Activated T-helper 2 cell treated with anti-CD3 and anti-CD28 coated beads, Interferon-gamma antibody, Interleukin-2, Interleukin-4, amounts not matched to agents 10 μg/mL and 5 μg/mL and 100 μg/mL, durations not matched to agents 14 hours and 24 hours and 36 hours (primary cell): ENCODE measurements at regions not wholly inside any gene's neighbourhood (a gene's known extent, or its start where the extent isn't known, plus 50 kb on each side); places are given as distances from the start of the nearest gene placed in this dataset.

Experiments used
- DNase-seq: peaks from one replicate; pipeline ENCODE4 v3.0.0; 2021; ENCODE audit warnings: low spot score
- H3K27ac Mint-ChIP-seq: one replicate; pipeline ENCODE4 v1.8.0; 2021; ENCODE audit warnings: mixed read lengths
- H3K27me3 Mint-ChIP-seq: one replicate; pipeline ENCODE4 v1.8.0; 2021; ENCODE audit warnings: low read depth, mixed read lengths
- H3K36me3 Mint-ChIP-seq: one replicate; pipeline ENCODE4 v1.8.0; 2021; ENCODE audit warnings: low read depth, mixed read lengths
- H3K4me1 Mint-ChIP-seq: one replicate; pipeline ENCODE4 v1.8.0; 2021; ENCODE audit warnings: low read depth, mixed read lengths
- H3K4me3 Mint-ChIP-seq: one replicate; pipeline ENCODE4 v1.8.0; 2021; ENCODE audit warnings: low read depth, mild to moderate bottlenecking, moderate library complexity, mixed read lengths
- H3K9me3 Mint-ChIP-seq: one replicate; pipeline ENCODE4 v1.8.0; 2021; ENCODE audit warnings: mixed read lengths
- intact Hi-C: fragments of 100-400 bp; cut with micrococcal nuclease; formaldehyde crosslinking; loops from one replicate; pipeline ENCODE4 v1.15.1; 2023

GRCh38 chr4:149980121-149980682 is 98.0 kb upstream of the DCLK2 start:
- Mint-ChIP-seq H3K27ac (no peak overlapping the region), H3K9me3 (no peaks in the 10 kb centered on the region), H3K27me3 (peaks cover 7% of the 10 kb centered on the region), H3K4me1 (peaks cover 1% of the 10 kb centered on the region), H3K36me3 (no peaks in the 10 kb centered on the region), H3K4me3 (no peak overlapping the region)
- no peak for DNase-seq
- intact Hi-C loops = loop anchor here (2.0 kb wide), 2 partner anchors 263 to 887 kb away; no protein-coding TSS in a partner anchor

GRCh38 chr4:149980941-149981340 is 97.3 kb upstream of the DCLK2 start:
- Mint-ChIP-seq H3K9me3 (no peaks in the 10 kb centered on the region), H3K27ac (no peak overlapping the region), H3K36me3 (no peaks in the 10 kb centered on the region), H3K27me3 (peaks cover 6% of the 10 kb centered on the region), H3K4me3 (no peak overlapping the region), H3K4me1 (peaks cover 6% of the 10 kb centered on the region)
- intact Hi-C loops = loop anchor here (2.0 kb wide), 2 partner anchors 262 to 886 kb away; no protein-coding TSS in a partner anchor
- no peak for DNase-seq

- H3K27me3 Mint-ChIP-seq = peaks cover 3% of the 10 kb centered on the region
- no peak overlapping the region for H3K4me3 Mint-ChIP-seq
- H3K9me3 Mint-ChIP-seq = no peaks in the 10 kb centered on the region
- no peak overlapping the region for H3K27ac Mint-ChIP-seq
- no peak for DNase-seq
- intact Hi-C loops = no loop called here
- no peaks in the 10 kb centered on the region for H3K36me3 Mint-ChIP-seq
- H3K4me1 Mint-ChIP-seq = peaks cover 24% of the 10 kb centered on the region
These were observed 94.8 kb upstream of the DCLK2 start for GRCh38 chr4:149983401-149983800.

GRCh38 chr4:149983931-149984330 is 94.3 kb upstream of the DCLK2 start:
- no peaks in the 10 kb centered on the region for H3K27me3 Mint-ChIP-seq
- intact Hi-C loops = no loop called here
- H3K9me3 Mint-ChIP-seq = no peaks in the 10 kb centered on the region
- H3K4me3 Mint-ChIP-seq = no peak overlapping the region
- H3K36me3 Mint-ChIP-seq = no peaks in the 10 kb centered on the region
- H3K27ac Mint-ChIP-seq = no peak overlapping the region
- no peak for DNase-seq
- peaks cover 24% of the 10 kb centered on the region for H3K4me1 Mint-ChIP-seq

GRCh38 chr4:149985981-149986380 is 92.3 kb upstream of the DCLK2 start:
- DNase-seq = no peak
- no peaks in the 10 kb centered on the region for H3K27me3 Mint-ChIP-seq
- no peaks in the 10 kb centered on the region for H3K9me3 Mint-ChIP-seq
- intact Hi-C loops = no loop called here
- H3K36me3 Mint-ChIP-seq = no peaks in the 10 kb centered on the region
- peaks cover 27% of the 10 kb centered on the region for H3K4me1 Mint-ChIP-seq
- H3K4me3 Mint-ChIP-seq = no peak overlapping the region
- H3K27ac Mint-ChIP-seq = no peak overlapping the region

GRCh38 chr4:149986917-149987316 is 91.3 kb upstream of the DCLK2 start:
- DNase-seq = no peak
- no peak overlapping the region for H3K4me3 Mint-ChIP-seq
- peaks cover 27% of the 10 kb centered on the region for H3K4me1 Mint-ChIP-seq
- no peaks in the 10 kb centered on the region for H3K36me3 Mint-ChIP-seq
- no peak overlapping the region for H3K27ac Mint-ChIP-seq
- H3K9me3 Mint-ChIP-seq = no peaks in the 10 kb centered on the region
- H3K27me3 Mint-ChIP-seq = no peaks in the 10 kb centered on the region
- intact Hi-C loops = no loop called here

GRCh38 chr4:149987330-149988086 is 90.7 kb upstream of the DCLK2 start:
- no peak overlapping the region for H3K27ac Mint-ChIP-seq
- H3K36me3 Mint-ChIP-seq = no peaks in the 10 kb centered on the region

GRCh38 chr4:149988087-149988410 is 90.2 kb upstream of the DCLK2 start:
- Mint-ChIP-seq H3K4me1 (peaks cover 27% of the 10 kb centered on the region), H3K4me3 (no peak overlapping the region), H3K27ac (no peak overlapping the region), H3K36me3 (no peaks in the 10 kb centered on the region), H3K27me3 (no peaks in the 10 kb centered on the region), H3K9me3 (no peaks in the 10 kb centered on the region)
- DNase-seq = no peak
- intact Hi-C loops = no loop called here

More at GRCh38 chr4:149987330-149988086, 90.7 kb upstream of the DCLK2 start:
- intact Hi-C loops = no loop called here
- peaks cover 27% of the 10 kb centered on the region for H3K4me1 Mint-ChIP-seq
- H3K27me3 Mint-ChIP-seq = no peaks in the 10 kb centered on the region
- DNase-seq = no peak
- no peaks in the 10 kb centered on the region for H3K9me3 Mint-ChIP-seq
- H3K4me3 Mint-ChIP-seq = no peak overlapping the region

GRCh38 chr4:149993030-149993429 is 85.2 kb upstream of the DCLK2 start:
- DNase-seq = no peak
- Mint-ChIP-seq H3K36me3 (no peaks in the 10 kb centered on the region), H3K27me3 (no peaks in the 10 kb centered on the region), H3K9me3 (no peaks in the 10 kb centered on the region), H3K27ac (no peak overlapping the region), H3K4me3 (no peak overlapping the region), H3K4me1 (peaks cover 4% of the 10 kb centered on the region)
- intact Hi-C loops = no loop called here

GRCh38 chr4:149995134-149995756 is 83.0 kb upstream of the DCLK2 start:
- H3K27ac Mint-ChIP-seq = no peak overlapping the region
- H3K9me3 Mint-ChIP-seq = no peaks in the 10 kb centered on the region
- H3K4me3 Mint-ChIP-seq = no peak overlapping the region
- intact Hi-C loops = no loop called here
- no peak for DNase-seq
- H3K27me3 Mint-ChIP-seq = no peaks in the 10 kb centered on the region
- H3K36me3 Mint-ChIP-seq = no peaks in the 10 kb centered on the region
- peaks cover 6% of the 10 kb centered on the region for H3K4me1 Mint-ChIP-seq

- Mint-ChIP-seq H3K36me3 (no peaks in the 10 kb centered on the region), H3K27ac (no peak overlapping the region), H3K4me3 (no peak overlapping the region), H3K27me3 (peaks cover 7% of the 10 kb centered on the region), H3K9me3 (no peaks in the 10 kb centered on the region), H3K4me1 (peaks cover 3% of the 10 kb centered on the region)
- intact Hi-C loops = no loop called here
- DNase-seq = no peak
These were observed 80.3 kb upstream of the DCLK2 start for GRCh38 chr4:149997881-149998421.

- H3K4me1 Mint-ChIP-seq = peaks cover 3% of the 10 kb centered on the region
- H3K9me3 Mint-ChIP-seq = no peaks in the 10 kb centered on the region
- H3K4me3 Mint-ChIP-seq = no peak overlapping the region
- no peaks in the 10 kb centered on the region for H3K36me3 Mint-ChIP-seq
- intact Hi-C loops = loop anchor here (1.0 kb wide), 1 partner anchor 244 kb away; no protein-coding TSS in a partner anchor
- DNase-seq = no peak
- H3K27ac Mint-ChIP-seq = no peak overlapping the region
- peaks cover 14% of the 10 kb centered on the region for H3K27me3 Mint-ChIP-seq
These were observed 78.7 kb upstream of the DCLK2 start for GRCh38 chr4:149999485-150000074.

GRCh38 chr4:150001815-150002214 is 76.4 kb upstream of the DCLK2 start:
- no peak overlapping the region for H3K27ac Mint-ChIP-seq
- intact Hi-C loops = no loop called here
- DNase-seq = no peak
- H3K4me3 Mint-ChIP-seq = no peak overlapping the region
- H3K4me1 Mint-ChIP-seq = peaks cover 7% of the 10 kb centered on the region
- no peaks in the 10 kb centered on the region for H3K9me3 Mint-ChIP-seq
- peaks cover 20% of the 10 kb centered on the region for H3K27me3 Mint-ChIP-seq
- no peaks in the 10 kb centered on the region for H3K36me3 Mint-ChIP-seq
